MCF 10A (cell line): ENCODE measurements at regions not wholly inside any gene's neighbourhood (a gene's known extent, or its start where the extent isn't known, plus 50 kb on each side); places are given as distances from the start of the nearest gene placed in this dataset.

ENCODE experiments used
- BruUV-seq: library from RNA; stranded (reverse); fragments of 400-500 nt; replicated peaks from 2 replicates; lab custom pipeline; 2021; lab: Mats Ljungman, UMichigan
- CTCF ChIA-PET: fragments of 300-600 bp; sonication (Branson Sonifier 250); formaldehyde crosslinking; extraction: SDS; loops from one replicate; lab custom pipeline; 2021; ENCODE audit warnings: antibody characterized with exemption, inconsistent platforms; lab: Yijun Ruan, JAX
- POLR2A ChIA-PET: fragments of 300-600, 350-650 bp; sonication (Branson Sonifier 250); formaldehyde crosslinking; extraction: SDS; loops from one replicate; lab custom pipeline; 2020; ENCODE audit warnings: antibody characterized with exemption, inconsistent platforms; lab: Yijun Ruan, JAX
- DNase-seq: peaks from one replicate; pipeline ENCODE4 v3.0.0-alpha.2; 2018; ENCODE audit not compliant: unreplicated experiment
- H3K27ac Mint-ChIP-seq: one replicate; pipeline ENCODE4 v1.8.0; 2022; ENCODE audit warnings: mild to moderate bottlenecking, low read depth, mixed read lengths; ENCODE audit not compliant: unreplicated experiment
- H3K27me3 Mint-ChIP-seq: one replicate; pipeline ENCODE4 v1.8.0; 2022; ENCODE audit warnings: mixed read lengths; ENCODE audit not compliant: insufficient read depth, unreplicated experiment
- H3K36me3 Mint-ChIP-seq: one replicate; pipeline ENCODE4 v1.8.0; 2022; ENCODE audit warnings: mild to moderate bottlenecking, moderate library complexity, mixed read lengths; ENCODE audit not compliant: insufficient read depth, unreplicated experiment
- H3K4me1 Mint-ChIP-seq: one replicate; pipeline ENCODE4 v1.8.0; 2022; ENCODE audit warnings: mixed read lengths; ENCODE audit not compliant: insufficient read depth, unreplicated experiment
- H3K4me3 Mint-ChIP-seq: one replicate; pipeline ENCODE4 v1.8.0; 2022; ENCODE audit warnings: mild to moderate bottlenecking, moderate library complexity, mixed read lengths; ENCODE audit not compliant: unreplicated experiment
- H3K9me3 Mint-ChIP-seq: one replicate; pipeline ENCODE4 v1.8.0; 2022; ENCODE audit warnings: mixed read lengths; ENCODE audit not compliant: unreplicated experiment
- CTCF ChIP-seq: fragments of 200-600 bp; IDR thresholded peaks from one replicate; pipeline ENCODE4 v1.8.0; 2022; ENCODE audit warnings: antibody characterized with exemption, mild to moderate bottlenecking; ENCODE audit not compliant: unreplicated experiment
- intact Hi-C: fragments of 100-400 bp; cut with micrococcal nuclease; formaldehyde crosslinking; loops from 2 replicates; pipeline ENCODE4 v1.14.1; 2022

- H3K4me3 Mint-ChIP-seq: no peak overlapping the region
- POLR2A ChIA-PET: no interaction called here
- H3K9me3 Mint-ChIP-seq: peaks cover 7% of the 10 kb centered on the region
- H3K27me3 Mint-ChIP-seq: no peaks in the 10 kb centered on the region
- DNase-seq: no peak
- no TSS peak for BruUV-seq
- no peaks in the 10 kb centered on the region for H3K36me3 Mint-ChIP-seq
- no peaks in the 10 kb centered on the region for H3K4me1 Mint-ChIP-seq
- intact Hi-C loops: loop anchor here (10.0 kb wide), 1 partner anchor 97 kb away; no protein-coding TSS in a partner anchor
- H3K27ac Mint-ChIP-seq: no peak overlapping the region
- TF ChIP-seq CTCF: no peak
- CTCF ChIA-PET: no interaction called here
These were observed 110.7 kb upstream of the ZRANB2 start for GRCh38 chr1:71191520-71191919.

GRCh38 chr1:71190843-71191242, 110.0 kb upstream of the ZRANB2 start:
- no peaks in the 10 kb centered on the region for H3K4me1 Mint-ChIP-seq
- BruUV-seq: no TSS peak
- intact Hi-C loops: loop anchor here (10.0 kb wide), 1 partner anchor 96 kb away; no protein-coding TSS in a partner anchor
- H3K36me3 Mint-ChIP-seq: no peaks in the 10 kb centered on the region
- no peak overlapping the region for H3K4me3 Mint-ChIP-seq
- ChIA-PET POLR2A (no interaction called here), CTCF (interaction anchor here (1.0 kb wide), 1 partner anchor 330 kb away, joined by 3 read pairs; no protein-coding TSS in a partner anchor)
- DNase-seq: no peak
- no peak overlapping the region for H3K27ac Mint-ChIP-seq
- TF ChIP-seq CTCF: no peak
- peaks cover 7% of the 10 kb centered on the region for H3K9me3 Mint-ChIP-seq
- H3K27me3 Mint-ChIP-seq: no peaks in the 10 kb centered on the region

- Mint-ChIP-seq H3K27me3 (no peaks in the 10 kb centered on the region), H3K9me3 (peaks cover 7% of the 10 kb centered on the region), H3K4me3 (no peak overlapping the region), H3K27ac (no peak overlapping the region), H3K36me3 (peaks cover 6% of the 10 kb centered on the region), H3K4me1 (no peaks in the 10 kb centered on the region)
- no peak for DNase-seq
- BruUV-seq: no TSS peak
- intact Hi-C loops: no loop called here
- POLR2A ChIA-PET: no interaction called here
- TF ChIP-seq CTCF: no peak
- CTCF ChIA-PET: interaction anchor here (1.3 kb wide), 1 partner anchor 11 kb away, joined by 4 read pairs; no protein-coding TSS in a partner anchor
These were observed 103.6 kb upstream of the ZRANB2 start for GRCh38 chr1:71184410-71184809.

- no peak overlapping the region for H3K27ac Mint-ChIP-seq
- H3K36me3 Mint-ChIP-seq: peaks cover 6% of the 10 kb centered on the region
- no peak for TF ChIP-seq CTCF
- no peak overlapping the region for H3K4me3 Mint-ChIP-seq
- BruUV-seq: no TSS peak
- intact Hi-C loops: no loop called here
- CTCF ChIA-PET: interaction anchor here (1.8 kb wide), 1 partner anchor 17 kb away, joined by 6 read pairs; no protein-coding TSS in a partner anchor
- H3K9me3 Mint-ChIP-seq: peaks cover 9% of the 10 kb centered on the region
- no peaks in the 10 kb centered on the region for H3K4me1 Mint-ChIP-seq
- no peaks in the 10 kb centered on the region for H3K27me3 Mint-ChIP-seq
- DNase-seq: no peak
- POLR2A ChIA-PET: no interaction called here
These were observed 99.2 kb upstream of the ZRANB2 start for GRCh38 chr1:71179997-71180396.
